Renal cortex interstitium (tissue), 11 donors: ENCODE measurements at regions not wholly inside any gene's neighbourhood (a gene's known extent, or its start where the extent isn't known, plus 50 kb on each side); places are given as distances from the start of the nearest gene placed in this dataset.
"Not testable (repeated sequence)": the region's sequence is repeated elsewhere in the genome, so short reads cannot be mapped to it uniquely, and the experiment has no call there.

Experiments used
- DNase-seq, 11 donors: peaks; one replicate each; pipeline ENCODE4 v3.0.0-alpha.2; 2013; ENCODE audit warnings: low read depth in 9 of 11, low spot score in 4 of 11; ENCODE audit errors: extremely low read depth in 1 of 11

GRCh38 chr18:4589056-4589800 is 134.1 kb upstream of the DLGAP1 start:
- no peak for DNase-seq

DNA sequence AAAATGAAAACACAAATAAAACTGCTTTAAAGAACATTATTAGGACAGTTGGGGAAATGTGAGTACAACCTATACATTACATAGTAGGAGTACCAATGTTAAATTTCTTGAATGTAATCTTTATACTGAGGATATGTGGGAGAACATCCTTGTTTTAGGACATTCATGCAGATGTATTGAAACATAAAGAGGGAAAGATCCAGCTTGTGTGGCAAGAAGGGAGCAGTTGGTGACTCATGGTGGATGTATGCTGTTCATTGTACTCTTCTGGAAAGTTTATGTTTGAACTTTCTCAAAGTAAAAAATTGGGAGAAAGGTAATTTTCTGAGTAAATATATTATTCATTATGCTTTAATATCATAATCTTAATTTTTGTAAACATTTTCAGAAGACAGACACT is 132.1 kb upstream of the DLGAP1 start:
- no peak for DNase-seq

GRCh38 chr18:4586731-4587130 is 131.6 kb upstream of the DLGAP1 start:
- no peak for DNase-seq

GRCh38 chr18:4582431-4583335 is 127.6 kb upstream of the DLGAP1 start:
- no peak for DNase-seq

- DNase-seq = no peak
These were observed 126.9 kb upstream of the DLGAP1 start for GRCh38 chr18:4581966-4582365.

DNA sequence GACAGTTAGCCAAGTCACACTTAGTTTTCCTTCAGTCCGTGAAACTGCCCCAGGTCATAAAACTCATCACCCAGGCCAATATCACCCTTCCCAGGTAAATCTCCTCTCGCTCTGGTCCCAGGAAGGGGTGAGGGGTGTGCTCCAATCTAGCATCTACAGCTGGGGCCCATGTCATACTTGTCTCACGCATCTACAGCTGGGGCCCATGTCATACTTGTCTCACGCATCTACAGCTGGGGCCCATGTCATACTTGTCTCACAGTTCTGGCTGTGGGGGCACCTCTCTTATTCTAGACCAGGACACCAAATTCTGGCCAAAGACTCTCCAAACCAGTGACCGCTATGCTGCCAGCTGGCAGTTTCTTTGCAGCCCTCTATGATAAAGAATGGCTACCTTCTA is 123.3 kb upstream of the DLGAP1 start:
- no peak for DNase-seq

DNA sequence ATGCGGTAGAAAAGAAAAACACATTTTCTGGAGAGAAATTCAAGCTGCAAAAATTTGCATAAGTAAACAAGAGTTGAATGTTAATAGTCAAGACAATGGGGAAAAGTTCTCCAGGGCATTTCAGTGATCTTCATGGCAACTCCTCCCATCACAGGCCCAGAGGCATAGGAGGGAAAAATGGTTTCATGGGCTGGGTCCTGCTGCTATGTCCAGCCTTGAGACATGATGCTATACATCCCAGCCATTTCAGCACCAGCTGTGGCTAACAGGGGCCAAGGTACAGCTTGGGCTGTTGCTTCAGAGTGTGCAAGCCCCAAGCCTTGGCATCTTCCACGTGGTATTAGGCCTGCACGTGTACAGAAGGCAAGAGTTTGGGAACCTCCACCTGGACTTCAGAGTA is 118.6 kb upstream of the DLGAP1 start:
- DNase-seq = no peak

DNA sequence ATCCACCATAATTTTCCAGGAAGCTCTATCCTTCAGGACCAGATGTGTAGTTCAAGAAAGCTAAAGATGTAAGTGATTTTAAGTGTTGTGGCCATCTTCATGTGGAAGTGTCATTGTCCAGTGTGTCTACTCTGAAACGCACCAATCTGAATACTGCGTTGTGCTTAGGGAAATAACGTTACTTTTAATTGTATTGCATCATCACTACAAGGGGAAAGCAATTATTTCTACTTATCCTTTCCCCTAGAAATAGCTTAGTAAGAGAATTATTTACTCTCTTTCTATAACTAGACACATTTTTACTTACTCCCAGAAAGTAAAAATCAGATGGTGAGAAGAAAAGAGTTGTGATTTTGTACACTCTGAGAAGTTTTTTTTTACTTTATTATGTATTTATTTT is 102.4 kb upstream of the DLGAP1 start:
- DNase-seq = no peak

DNA sequence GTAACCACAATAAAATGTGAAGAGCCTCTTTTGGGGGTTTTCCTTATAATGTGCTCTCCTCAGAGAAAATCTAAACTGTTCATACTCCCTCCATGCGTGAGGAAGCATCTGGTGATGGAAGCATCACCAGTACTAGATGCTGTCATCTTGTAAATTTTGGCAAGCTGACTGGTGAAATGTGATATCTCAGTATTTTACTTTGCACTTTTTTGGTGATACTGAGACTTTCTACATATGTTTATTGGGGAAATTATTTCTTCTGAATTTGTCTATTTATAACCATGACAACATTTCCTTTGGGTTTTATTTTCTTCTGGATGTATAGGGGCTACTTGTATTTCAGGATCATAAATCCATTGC is 95.9 kb upstream of the DLGAP1 start:
- DNase-seq = no peak

DNA sequence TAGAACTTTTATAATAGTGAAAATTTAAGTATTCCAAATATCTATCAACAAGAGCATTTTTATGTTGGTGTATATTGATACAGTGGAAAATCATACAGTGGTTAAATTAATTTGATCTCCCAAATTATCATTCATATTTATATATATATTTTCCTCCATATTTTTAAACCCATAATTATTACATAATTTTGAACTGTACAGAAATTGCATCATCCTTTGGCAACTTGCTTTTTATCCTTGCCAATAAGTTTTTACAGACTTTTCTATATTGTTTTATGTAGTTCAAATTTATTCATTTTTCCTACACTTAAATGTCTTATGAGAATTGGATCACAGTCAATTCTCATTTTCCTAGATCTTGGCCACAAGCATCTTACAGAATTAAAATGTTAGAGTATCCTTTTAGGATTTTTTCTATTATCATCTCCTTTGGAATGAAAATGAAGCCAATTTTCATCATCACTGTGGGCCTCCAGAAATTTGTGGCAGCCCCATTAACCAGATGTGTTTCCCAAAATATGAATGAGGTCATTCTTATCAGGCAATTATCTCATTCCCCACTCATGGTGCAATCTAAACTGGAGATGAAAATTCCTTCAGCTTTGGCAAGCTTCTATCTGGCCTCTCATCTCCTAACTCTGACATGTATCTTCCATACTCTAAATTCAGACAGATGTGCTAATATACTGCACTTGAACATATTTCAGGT is 94.2 kb upstream of the DLGAP1 start:
- no peak for DNase-seq

- no peak for DNase-seq
These were observed 92.0 kb upstream of the DLGAP1 start for GRCh38 chr18:4547126-4547525.

GRCh38 chr18:4544142-4544541 is 89.0 kb upstream of the DLGAP1 start:
- no peak for DNase-seq

GRCh38 chr18:4543711-4544110 is 88.6 kb upstream of the DLGAP1 start:
- no peak for DNase-seq

GRCh38 chr18:4541588-4541987 is 86.5 kb upstream of the DLGAP1 start:
- no peak for DNase-seq

GRCh38 chr18:4536447-4536846 is 81.3 kb upstream of the DLGAP1 start:
- no peak for DNase-seq

DNA sequence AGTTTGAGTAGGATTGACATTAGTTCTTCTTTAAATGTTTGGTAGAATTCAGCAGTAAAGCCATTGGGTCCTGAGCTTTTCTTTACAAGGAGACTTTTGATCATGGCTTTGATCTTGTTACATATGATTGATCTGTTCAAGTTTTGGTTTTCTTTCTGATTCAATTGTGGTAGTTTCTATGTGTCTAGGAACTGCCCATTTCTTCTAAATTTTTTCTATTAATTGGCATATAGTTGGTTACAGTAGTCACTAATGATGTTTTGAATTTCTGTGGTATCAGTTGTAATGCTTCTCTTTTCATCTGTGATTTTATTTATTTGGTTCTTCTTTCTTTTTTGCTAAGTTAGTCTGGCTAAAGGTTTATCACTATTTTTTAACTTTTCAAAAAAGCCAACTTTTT is 73.3 kb upstream of the DLGAP1 start:
- DNase-seq = no peak

DNA sequence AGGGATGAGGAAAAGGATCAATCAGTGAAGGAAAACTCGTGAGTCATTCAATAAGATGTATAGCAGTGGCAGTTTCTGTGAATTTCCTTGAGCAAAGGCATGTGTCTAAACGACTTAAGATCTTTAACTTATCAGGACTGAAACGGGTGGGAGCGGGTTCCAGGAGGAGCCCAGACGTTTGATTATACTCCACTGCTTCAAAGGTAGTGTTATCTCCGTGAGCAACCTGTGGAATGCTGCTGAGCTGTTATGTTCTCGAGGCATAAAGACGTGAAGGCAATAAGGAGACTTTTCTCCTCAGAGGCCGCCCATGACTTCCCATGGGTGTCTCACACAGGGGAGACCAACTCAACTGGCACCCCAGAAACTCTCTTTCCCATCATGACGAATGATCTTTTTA is 72.7 kb upstream of the DLGAP1 start:
- not testable (repeated sequence) for DNase-seq

- no peak for DNase-seq
These were observed 69.0 kb upstream of the DLGAP1 start for GRCh38 chr18:4524096-4524495.

GRCh38 chr18:4511166-4511565 is 56.1 kb upstream of the DLGAP1 start:
- DNase-seq = no peak

DNA sequence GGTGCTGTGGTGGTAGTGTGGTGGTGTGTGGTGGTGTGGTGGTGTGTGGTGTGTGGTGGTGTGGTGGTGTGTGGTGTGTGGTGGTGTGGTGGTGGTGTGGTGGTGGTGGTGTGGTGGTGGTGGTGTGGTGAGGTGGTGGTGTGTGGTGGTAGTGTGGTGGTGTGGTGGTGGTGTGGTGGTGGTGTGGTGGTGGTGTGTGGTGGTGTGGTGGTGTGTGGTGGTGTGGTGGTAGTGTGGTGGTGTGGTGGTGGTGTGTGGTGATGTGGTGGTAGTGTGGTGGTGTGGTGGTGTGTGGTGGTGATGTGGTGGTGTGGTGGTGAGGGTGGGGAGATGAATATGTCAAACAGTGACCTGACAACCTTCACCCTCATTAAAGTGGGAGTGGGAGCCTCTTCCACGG is 55.6 kb upstream of the DLGAP1 start:
- DNase-seq = no peak
